SK-N-SH (cell line): ENCODE measurements at regions not wholly inside any gene's neighbourhood (a gene's known extent, or its start where the extent isn't known, plus 50 kb on each side); places are given as distances from the start of the nearest gene placed in this dataset.

Experiments
- CTCF ChIA-PET: fragments of 300-600, 350-600 bp; formaldehyde crosslinking; extraction: SDS; loops from one replicate; lab custom pipeline; 2021; lab: Yijun Ruan, JAX
- POLR2A ChIA-PET: fragments of 350-600 bp; sonication (Branson Sonifier 250); formaldehyde crosslinking; extraction: SDS; loops from one replicate; lab custom pipeline; 2020; ENCODE audit warnings: antibody characterized with exemption, inconsistent platforms; lab: Yijun Ruan, JAX
- DNase-seq: peaks from one replicate; pipeline ENCODE4 v3.0.0; 2012
- H2AFZ ChIP-seq: fragments of 200-600 bp; sonication (generic); 2 replicates; pipeline ENCODE4 v1.8.1; 2016; ENCODE audit warnings: antibody characterized with exemption, mild to moderate bottlenecking, low read depth
- H3F3A ChIP-seq: fragments of 200-600 bp; sonication (generic); replicated peaks from 2 replicates; pipeline ENCODE3; 2016; ENCODE audit warnings: antibody characterized with exemption, mild to moderate bottlenecking; ENCODE audit not compliant: insufficient read depth
- H3K27ac ChIP-seq, 2 experiments: fragments of 200-500 bp in 1 of 2; fragments of 200-600 bp in 1 of 2; sonication (Bioruptor generic) in 1 of 2; sonication (generic), shearing (Covaris generic) in 1 of 2; 2 replicates each; pipeline versions ENCODE4 v1.5.1 to v1.6.1; 2014 to 2016; ENCODE audit warnings: low read depth in 2 of 2, inconsistent platforms in 1 of 2, low read length in 1 of 2, mild to moderate bottlenecking in 1 of 2, mixed read lengths in 1 of 2
- H3K27me3 ChIP-seq: fragments of 200-600 bp; sonication (generic), shearing (Covaris generic); 2 replicates; pipeline ENCODE4 v1.6.1; 2016; ENCODE audit warnings: mixed run types; ENCODE audit not compliant: insufficient read depth
- H3K36me3 ChIP-seq, 2 experiments: fragments of 200-500 bp in 1 of 2; fragments of 200-600 bp in 1 of 2; sonication (Bioruptor generic) in 1 of 2; sonication (generic) in 1 of 2; replicated peaks in 1 of 2; 2 replicates each; pipeline versions ENCODE3 to v1.5.1; 2014 to 2016; ENCODE audit warnings: low read length in 1 of 2, mild to moderate bottlenecking in 1 of 2; ENCODE audit not compliant: insufficient read depth in 2 of 2, control insufficient read depth in 1 of 2
- H3K4me1 ChIP-seq, 2 experiments: fragments of 200-500 bp in 1 of 2; fragments of 200-600 bp in 1 of 2; sonication (Bioruptor generic) in 1 of 2; sonication (generic), shearing (Covaris generic) in 1 of 2; 2 replicates each; pipeline versions ENCODE4 v1.5.1 to v1.6.1; 2014 to 2016; ENCODE audit warnings: low read depth in 1 of 2, low read length in 1 of 2, mixed run types in 1 of 2; ENCODE audit not compliant: insufficient read depth in 2 of 2, control insufficient read depth in 1 of 2
- H3K4me2 ChIP-seq: fragments of 200-600 bp; sonication (generic), shearing (Covaris generic); 2 replicates; pipeline ENCODE4 v1.6.1; 2017; ENCODE audit warnings: mixed run types
- H3K4me3 ChIP-seq, 2 experiments: fragments of 200-500 bp in 1 of 2; fragments of 200-600 bp in 1 of 2; sonication (Bioruptor generic) in 1 of 2; sonication (generic), shearing (Covaris generic) in 1 of 2; 2 replicates each; pipeline versions ENCODE4 v1.5.1 to v1.8.1; 2014 to 2016; ENCODE audit warnings: low read depth in 2 of 2, inconsistent platforms in 1 of 2, low read length in 1 of 2, mild to moderate bottlenecking in 1 of 2, mixed read lengths in 1 of 2, moderate library complexity in 1 of 2
- H3K79me2 ChIP-seq: fragments of 200-600 bp; sonication (generic); 2 replicates; pipeline ENCODE4 v1.8.1; 2017; ENCODE audit warnings: mild to moderate bottlenecking; ENCODE audit not compliant: insufficient read depth
- H3K9ac ChIP-seq: fragments of 200-600 bp; sonication (generic); 2 replicates; pipeline ENCODE4 v1.6.1; 2017; ENCODE audit warnings: mixed run types
- H3K9me2 ChIP-seq: fragments of 200-600 bp; sonication (generic); 2 replicates; pipeline ENCODE4 v1.6.1; 2017; ENCODE audit warnings: mixed run types
- H3K9me3 ChIP-seq: fragments of 200-600 bp; sonication (generic); 2 replicates; pipeline ENCODE4 v1.6.1; 2017; ENCODE audit warnings: mixed run types, mild to moderate bottlenecking, moderate library complexity
- H4K20me1 ChIP-seq: fragments of 200-600 bp; sonication (generic); 2 replicates; pipeline ENCODE4 v1.6.1; 2017; ENCODE audit warnings: mild to moderate bottlenecking, mixed run types; ENCODE audit not compliant: insufficient read depth
- CHD2 ChIP-seq: fragments of 150-350 bp; IDR thresholded peaks from 2 replicates; pipeline ENCODE4 v1.6.1; 2018; ENCODE audit warnings: low read length; ENCODE audit not compliant: partially characterized antibody
- ELF1 ChIP-seq: IDR thresholded peaks from 2 replicates; pipeline ENCODE4 v1.4.0; 2012
- FOSL2 ChIP-seq: IDR thresholded peaks from 2 replicates; pipeline ENCODE4 v1.4.0; 2012; ENCODE audit warnings: low read depth, mild to moderate bottlenecking, moderate library complexity, borderline replicate concordance
- GABPA ChIP-seq: IDR thresholded peaks from 2 replicates; pipeline ENCODE4 v1.4.0; 2012; ENCODE audit warnings: low read depth, mild to moderate bottlenecking
- GATA2 ChIP-seq: sonication (generic); formaldehyde crosslinking; IDR thresholded peaks from 2 replicates; pipeline ENCODE4 v1.5.0; 2020; ENCODE audit warnings: mild to moderate bottlenecking, missing genetic modification reagents
- JUND ChIP-seq: IDR thresholded peaks from 2 replicates; pipeline ENCODE4 v1.4.0; 2012
- NFIC ChIP-seq: IDR thresholded peaks from 2 replicates; pipeline ENCODE4 v1.4.0; 2012; ENCODE audit warnings: borderline replicate concordance
- POLR2AphosphoS5 ChIP-seq: IDR thresholded peaks from 2 replicates; pipeline ENCODE4 v1.6.1; 2012; ENCODE audit warnings: low read depth, low read length
- RFX5 ChIP-seq: IDR thresholded peaks from 2 replicates; pipeline ENCODE4 v1.6.1; 2012; ENCODE audit warnings: mild to moderate bottlenecking, improper control_type of control experiment, low read length
- SMC3 ChIP-seq: IDR thresholded peaks from 2 replicates; pipeline ENCODE4 v1.6.1; 2012; ENCODE audit warnings: low read depth, low read length, improper control_type of control experiment
- TEAD4 ChIP-seq: IDR thresholded peaks from 2 replicates; pipeline ENCODE4 v1.4.0; 2012; ENCODE audit warnings: mild to moderate bottlenecking, borderline replicate concordance; ENCODE audit not compliant: insufficient read depth
- ZBTB33 ChIP-seq: IDR thresholded peaks from 2 replicates; pipeline ENCODE4 v1.4.0; 2012; ENCODE audit warnings: low read depth, borderline replicate concordance
- WGBS: methylation state at CpG from one replicate; pipeline ENCODE4 v1.1.6; 2017; ENCODE audit warnings: low lambda C conversion rate; 5-methylcytosine and 5-hydroxymethylcytosine counted together

GRCh38 chr6:144730088-144730645 lies 445.0 kb downstream of the UTRN start:
- Histone ChIP-seq H3K9ac (no peak overlapping the region), H3F3A (no peaks in the 10 kb centered on the region), H3K4me1 (peaks cover 0 to 6% of the 10 kb centered on the region in 2 experiments; a peak in 1 of 4 replicates), H3K36me3 (peaks cover 4 to 6% of the 10 kb centered on the region in 2 experiments), H3K9me2 (no peaks in the 10 kb centered on the region), H3K4me3 (no peak overlapping the region), H3K27ac (no peak overlapping the region), H2AFZ (no peak overlapping the region), H3K79me2 (no peaks in the 10 kb centered on the region), H3K27me3 (no peaks in the 10 kb centered on the region), H4K20me1 (no peaks in the 10 kb centered on the region), H3K9me3 (no peaks in the 10 kb centered on the region), H3K4me2 (no peak overlapping the region)
- POLR2A ChIA-PET = no interaction called here
- DNase-seq = no peak
- CTCF ChIA-PET = no interaction called here
- TF ChIP-seq RFX5 (no peak), NFIC (no peak), FOSL2 (no peak), TEAD4 (no peak), ZBTB33 (no peak)
- WGBS = 59% methylated on average over 5 of the region's 5 CpGs

- Histone ChIP-seq H3K9ac (no peak overlapping the region), H3K79me2 (no peaks in the 10 kb centered on the region), H3K9me3 (no peaks in the 10 kb centered on the region), H3K36me3 (peaks cover 4 to 6% of the 10 kb centered on the region in 2 experiments), H4K20me1 (no peaks in the 10 kb centered on the region), H3K27me3 (no peaks in the 10 kb centered on the region), H3K4me1 (peaks cover 0 to under 1% of the 10 kb centered on the region in 2 experiments; a peak in 1 of 4 replicates), H3K9me2 (no peaks in the 10 kb centered on the region), H2AFZ (no peak overlapping the region), H3F3A (no peaks in the 10 kb centered on the region), H3K27ac (no peak overlapping the region), H3K4me2 (no peak overlapping the region), H3K4me3 (no peak overlapping the region)
- DNase-seq = no peak
- ChIA-PET POLR2A (no interaction called here), CTCF (no interaction called here)
- TF ChIP-seq NFIC = no peak
- no peak for TF ChIP-seq FOSL2
- TF ChIP-seq ELF1 = no peak
- no peak for TF ChIP-seq POLR2AphosphoS5
- no peak for TF ChIP-seq CHD2
- TF ChIP-seq GABPA = no peak
- TF ChIP-seq SMC3 = no peak
- TF ChIP-seq GATA2 (CRISPR knock-in tag) = no peak
- no peak for TF ChIP-seq JUND
- no peak for TF ChIP-seq TEAD4
- TF ChIP-seq ZBTB33 = no peak
- 52% methylated on average over 3 of the region's 3 CpGs for WGBS
Measured at GRCh38 chr6:144731229-144731628, 446.1 kb downstream of the UTRN start.
